ENCODE measurements at regions not wholly inside any gene's neighbourhood (a gene's known extent, or its start where the extent isn't known, plus 50 kb on each side); places are given as distances from the start of the nearest gene placed in this dataset.

DNA sequence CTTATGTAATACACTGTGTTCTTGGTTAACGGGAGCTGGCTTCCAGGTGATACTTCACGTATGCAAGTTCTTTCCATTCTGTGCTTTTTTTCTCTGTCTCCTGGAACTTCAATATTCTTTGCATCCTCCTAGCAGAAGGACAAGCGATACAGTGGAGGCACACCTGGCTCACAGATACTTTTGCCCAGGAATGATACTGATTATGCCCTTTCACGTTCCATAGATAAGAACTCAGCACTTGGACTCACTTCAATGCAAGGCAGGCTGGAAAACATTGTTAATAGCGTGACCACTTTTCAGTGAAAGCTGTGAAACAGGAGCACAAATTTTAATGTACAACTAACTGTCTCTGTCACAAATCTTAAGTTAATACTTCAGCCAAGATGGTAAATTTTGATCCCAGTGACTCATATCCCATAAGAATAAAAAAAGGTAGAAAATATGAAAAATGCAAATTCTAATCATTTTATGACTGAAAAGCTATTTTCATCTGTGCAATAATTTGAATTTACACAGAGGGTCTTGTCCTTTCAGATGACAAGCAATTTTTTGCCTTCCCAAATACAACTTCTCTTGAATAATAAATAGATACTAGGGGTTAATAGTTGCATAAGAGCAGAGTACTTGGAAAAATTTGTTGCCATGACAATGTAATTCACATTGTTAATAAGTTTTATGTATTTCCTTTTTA is 919.0 kb downstream of the GALC start:
- Histone ChIP-seq H3K9me3 (ENCODE audit: control insufficient read depth, insufficient read depth, low read length) (no peaks in the 10 kb centered on the region), H3K9me2 (replicated peaks; ENCODE audit: control insufficient read depth, low read length) (no peaks in the 10 kb centered on the region), H3K36me3 (ENCODE audit: control insufficient read depth, low read length) (no peaks in the 10 kb centered on the region), H3K4me1 (ENCODE audit: control insufficient read depth, low read length) (no peaks in the 10 kb centered on the region), H3K4me2 (ENCODE audit: low read length) (no peak overlapping the region), H3K27ac (ENCODE audit: low read depth, low read length) (no peak overlapping the region), H3F3A (ENCODE audit: control insufficient read depth, insufficient read depth) (no peaks in the 10 kb centered on the region), H3K4me3 (ENCODE audit: low read length) (no peak overlapping the region), H3K27me3 (ENCODE audit: control insufficient read depth, low read length) (no peaks in the 10 kb centered on the region), H4K20me1 (ENCODE audit: control insufficient read depth, insufficient read depth, low read depth, low read length) (no peaks in the 10 kb centered on the region), H3K79me2 (ENCODE audit: control insufficient read depth, low read length) (no peaks in the 10 kb centered on the region)
- TF ChIP-seq EZH2phosphoT487 (IDR thresholded peaks at IDR 0.05; ENCODE audit: borderline replicate concordance, low read length), result no peak
- TF ChIP-seq, protein P1, sequence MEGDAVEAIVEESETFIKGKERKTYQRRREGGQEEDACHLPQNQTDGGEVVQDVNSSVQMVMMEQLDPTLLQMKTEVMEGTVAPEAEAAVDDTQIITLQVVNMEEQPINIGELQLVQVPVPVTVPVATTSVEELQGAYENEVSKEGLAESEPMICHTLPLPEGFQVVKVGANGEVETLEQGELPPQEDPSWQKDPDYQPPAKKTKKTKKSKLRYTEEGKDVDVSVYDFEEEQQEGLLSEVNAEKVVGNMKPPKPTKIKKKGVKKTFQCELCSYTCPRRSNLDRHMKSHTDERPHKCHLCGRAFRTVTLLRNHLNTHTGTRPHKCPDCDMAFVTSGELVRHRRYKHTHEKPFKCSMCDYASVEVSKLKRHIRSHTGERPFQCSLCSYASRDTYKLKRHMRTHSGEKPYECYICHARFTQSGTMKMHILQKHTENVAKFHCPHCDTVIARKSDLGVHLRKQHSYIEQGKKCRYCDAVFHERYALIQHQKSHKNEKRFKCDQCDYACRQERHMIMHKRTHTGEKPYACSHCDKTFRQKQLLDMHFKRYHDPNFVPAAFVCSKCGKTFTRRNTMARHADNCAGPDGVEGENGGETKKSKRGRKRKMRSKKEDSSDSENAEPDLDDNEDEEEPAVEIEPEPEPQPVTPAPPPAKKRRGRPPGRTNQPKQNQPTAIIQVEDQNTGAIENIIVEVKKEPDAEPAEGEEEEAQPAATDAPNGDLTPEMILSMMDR (IDR thresholded peaks at IDR 0.05; ENCODE audit: low read depth, low read length, poor library complexity, severe bottlenecking), result no peak

DNA sequence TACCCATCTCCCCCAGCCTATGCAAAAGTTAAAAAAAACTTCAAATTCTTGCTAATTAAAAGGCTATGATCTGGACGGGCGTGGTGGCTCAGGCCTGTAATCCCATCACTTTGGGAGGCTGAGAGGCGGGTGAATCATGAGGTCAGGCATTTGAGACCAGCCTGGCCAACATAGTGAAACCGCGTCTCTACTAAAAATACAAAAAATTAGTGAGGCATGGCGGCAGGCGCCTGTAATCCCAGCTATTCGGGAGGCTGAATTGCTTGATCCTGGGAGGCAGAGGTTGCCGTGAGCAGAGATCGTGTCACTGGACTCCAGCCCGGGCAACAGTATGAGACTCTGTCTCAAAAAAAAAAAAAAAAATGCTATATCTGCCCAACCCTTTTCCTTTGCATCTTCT is 925.4 kb downstream of the GALC start:
- Histone ChIP-seq H3K9me3 (ENCODE audit: control insufficient read depth, insufficient read depth, low read length) (no peaks in the 10 kb centered on the region), H3K9me2 (replicated peaks; ENCODE audit: control insufficient read depth, low read length) (no peaks in the 10 kb centered on the region), H3K36me3 (ENCODE audit: control insufficient read depth, low read length) (no peaks in the 10 kb centered on the region), H3K79me2 (ENCODE audit: control insufficient read depth, low read length) (no peaks in the 10 kb centered on the region), H3K4me1 (ENCODE audit: control insufficient read depth, low read length) (no peaks in the 10 kb centered on the region), H3F3A (ENCODE audit: control insufficient read depth, insufficient read depth) (no peaks in the 10 kb centered on the region), H3K27ac (ENCODE audit: low read depth, low read length) (no peak overlapping the region), H3K4me2 (ENCODE audit: low read length) (no peak overlapping the region), H3K27me3 (ENCODE audit: control insufficient read depth, low read length) (no peaks in the 10 kb centered on the region), H3K4me3 (ENCODE audit: low read length) (no peak overlapping the region), H4K20me1 (ENCODE audit: control insufficient read depth, insufficient read depth, low read depth, low read length) (no peaks in the 10 kb centered on the region)
- TF ChIP-seq, protein P1 (IDR thresholded peaks at IDR 0.05; ENCODE audit: low read depth, low read length, poor library complexity, severe bottlenecking), result no peak
- TF ChIP-seq EZH2phosphoT487 (IDR thresholded peaks at IDR 0.05; ENCODE audit: borderline replicate concordance, low read length), result no peak

DNA sequence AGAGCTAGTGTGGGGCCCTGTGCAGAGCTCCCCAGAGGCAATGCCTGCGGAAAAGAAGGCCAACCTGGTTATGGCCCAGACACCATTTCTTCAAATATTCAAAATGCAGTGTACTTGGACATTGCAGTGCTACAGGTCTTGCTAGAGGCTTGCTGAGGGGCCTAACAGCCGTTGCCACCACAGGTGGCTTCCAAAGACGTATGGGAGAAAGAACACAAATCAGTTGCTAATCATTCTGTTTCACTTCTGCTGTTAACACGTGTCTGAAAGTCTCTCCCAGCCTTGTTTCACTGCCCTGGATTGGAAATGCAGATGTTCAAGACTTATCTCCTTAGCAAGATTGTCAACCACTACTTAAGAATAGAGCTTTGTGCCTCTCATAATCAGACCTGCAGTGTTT is 925.9 kb downstream of the GALC start:
- Histone ChIP-seq H3K9me3 (ENCODE audit: control insufficient read depth, insufficient read depth, low read length) (no peaks in the 10 kb centered on the region), H3K4me2 (ENCODE audit: low read length) (no peak overlapping the region), H3K27me3 (ENCODE audit: control insufficient read depth, low read length) (no peaks in the 10 kb centered on the region), H3K36me3 (ENCODE audit: control insufficient read depth, low read length) (no peaks in the 10 kb centered on the region), H3K27ac (ENCODE audit: low read depth, low read length) (no peak overlapping the region), H3F3A (ENCODE audit: control insufficient read depth, insufficient read depth) (no peaks in the 10 kb centered on the region), H3K4me1 (ENCODE audit: control insufficient read depth, low read length) (no peaks in the 10 kb centered on the region), H3K79me2 (ENCODE audit: control insufficient read depth, low read length) (no peaks in the 10 kb centered on the region), H3K9me2 (replicated peaks; ENCODE audit: control insufficient read depth, low read length) (no peaks in the 10 kb centered on the region), H3K4me3 (ENCODE audit: low read length) (no peak overlapping the region), H4K20me1 (ENCODE audit: control insufficient read depth, insufficient read depth, low read depth, low read length) (no peaks in the 10 kb centered on the region)
- TF ChIP-seq, protein P1 (IDR thresholded peaks at IDR 0.05; ENCODE audit: low read depth, low read length, poor library complexity, severe bottlenecking), result no peak
- TF ChIP-seq EZH2phosphoT487 (IDR thresholded peaks at IDR 0.05; ENCODE audit: borderline replicate concordance, low read length), result no peak
